GM06990 (cell line): ENCODE measurements at regions not wholly inside any gene's neighbourhood (a gene's known extent, or its start where the extent isn't known, plus 50 kb on each side); places are given as distances from the start of the nearest gene placed in this dataset.

Experiments used
- DNase-seq: peaks from one replicate; pipeline ENCODE4 v3.0.0-alpha.2; 2011; ENCODE audit not compliant: insufficient read length; ENCODE audit errors: extremely low read depth
- H3K27me3 ChIP-seq: replicated peaks from 2 replicates; pipeline ENCODE4 v1.6.0; 2011; ENCODE audit warnings: low read length; ENCODE audit not compliant: control insufficient read depth, insufficient read depth
- H3K36me3 ChIP-seq: 2 replicates; pipeline ENCODE4 v1.5.1; 2011; ENCODE audit warnings: low read length; ENCODE audit not compliant: control insufficient read depth, insufficient read depth
- H3K4me3 ChIP-seq: replicated peaks from 2 replicates; pipeline ENCODE4 v1.5.1; 2011; ENCODE audit warnings: low read depth, mild to moderate bottlenecking, control low read depth, low read length
- TF ChIP-seq, protein P1 (sequence below): IDR thresholded peaks from 2 replicates; pipeline ENCODE4 v1.5.1; 2011; ENCODE audit warnings: low read length, control low read depth, mild to moderate bottlenecking, inconsistent platforms; ENCODE audit not compliant: insufficient read depth, poor library complexity, severe bottlenecking

- no peak for DNase-seq
- no peak overlapping the region for H3K4me3 ChIP-seq
- TF ChIP-seq, protein P1, sequence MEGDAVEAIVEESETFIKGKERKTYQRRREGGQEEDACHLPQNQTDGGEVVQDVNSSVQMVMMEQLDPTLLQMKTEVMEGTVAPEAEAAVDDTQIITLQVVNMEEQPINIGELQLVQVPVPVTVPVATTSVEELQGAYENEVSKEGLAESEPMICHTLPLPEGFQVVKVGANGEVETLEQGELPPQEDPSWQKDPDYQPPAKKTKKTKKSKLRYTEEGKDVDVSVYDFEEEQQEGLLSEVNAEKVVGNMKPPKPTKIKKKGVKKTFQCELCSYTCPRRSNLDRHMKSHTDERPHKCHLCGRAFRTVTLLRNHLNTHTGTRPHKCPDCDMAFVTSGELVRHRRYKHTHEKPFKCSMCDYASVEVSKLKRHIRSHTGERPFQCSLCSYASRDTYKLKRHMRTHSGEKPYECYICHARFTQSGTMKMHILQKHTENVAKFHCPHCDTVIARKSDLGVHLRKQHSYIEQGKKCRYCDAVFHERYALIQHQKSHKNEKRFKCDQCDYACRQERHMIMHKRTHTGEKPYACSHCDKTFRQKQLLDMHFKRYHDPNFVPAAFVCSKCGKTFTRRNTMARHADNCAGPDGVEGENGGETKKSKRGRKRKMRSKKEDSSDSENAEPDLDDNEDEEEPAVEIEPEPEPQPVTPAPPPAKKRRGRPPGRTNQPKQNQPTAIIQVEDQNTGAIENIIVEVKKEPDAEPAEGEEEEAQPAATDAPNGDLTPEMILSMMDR, result no peak
These were observed 635.1 kb upstream of the KLF12 start for GRCh38 chr13:74769333-74769732.

GRCh38 chr13:74768521-74769085 is 634.4 kb upstream of the KLF12 start:
- H3K4me3 ChIP-seq, result no peak overlapping the region
- no peak for DNase-seq
- no peaks in the 10 kb centered on the region for H3K36me3 ChIP-seq
- TF ChIP-seq, protein P1, result no peak
- H3K27me3 ChIP-seq, result no peaks in the 10 kb centered on the region

More at GRCh38 chr13:74769333-74769732, 635.1 kb upstream of the KLF12 start:
- no peaks in the 10 kb centered on the region for H3K36me3 ChIP-seq
- no peaks in the 10 kb centered on the region for H3K27me3 ChIP-seq

GRCh38 chr13:74767050-74767449 is 632.8 kb upstream of the KLF12 start:
- Histone ChIP-seq H3K36me3 (no peaks in the 10 kb centered on the region), H3K4me3 (no peak overlapping the region), H3K27me3 (no peaks in the 10 kb centered on the region)
- DNase-seq, result no peak
- TF ChIP-seq, protein P1, result no peak

GRCh38 chr13:74765955-74766354 is 631.8 kb upstream of the KLF12 start:
- Histone ChIP-seq H3K36me3 (no peaks in the 10 kb centered on the region), H3K4me3 (no peak overlapping the region), H3K27me3 (no peaks in the 10 kb centered on the region)
- DNase-seq, result no peak
- TF ChIP-seq, protein P1, result no peak

DNA sequence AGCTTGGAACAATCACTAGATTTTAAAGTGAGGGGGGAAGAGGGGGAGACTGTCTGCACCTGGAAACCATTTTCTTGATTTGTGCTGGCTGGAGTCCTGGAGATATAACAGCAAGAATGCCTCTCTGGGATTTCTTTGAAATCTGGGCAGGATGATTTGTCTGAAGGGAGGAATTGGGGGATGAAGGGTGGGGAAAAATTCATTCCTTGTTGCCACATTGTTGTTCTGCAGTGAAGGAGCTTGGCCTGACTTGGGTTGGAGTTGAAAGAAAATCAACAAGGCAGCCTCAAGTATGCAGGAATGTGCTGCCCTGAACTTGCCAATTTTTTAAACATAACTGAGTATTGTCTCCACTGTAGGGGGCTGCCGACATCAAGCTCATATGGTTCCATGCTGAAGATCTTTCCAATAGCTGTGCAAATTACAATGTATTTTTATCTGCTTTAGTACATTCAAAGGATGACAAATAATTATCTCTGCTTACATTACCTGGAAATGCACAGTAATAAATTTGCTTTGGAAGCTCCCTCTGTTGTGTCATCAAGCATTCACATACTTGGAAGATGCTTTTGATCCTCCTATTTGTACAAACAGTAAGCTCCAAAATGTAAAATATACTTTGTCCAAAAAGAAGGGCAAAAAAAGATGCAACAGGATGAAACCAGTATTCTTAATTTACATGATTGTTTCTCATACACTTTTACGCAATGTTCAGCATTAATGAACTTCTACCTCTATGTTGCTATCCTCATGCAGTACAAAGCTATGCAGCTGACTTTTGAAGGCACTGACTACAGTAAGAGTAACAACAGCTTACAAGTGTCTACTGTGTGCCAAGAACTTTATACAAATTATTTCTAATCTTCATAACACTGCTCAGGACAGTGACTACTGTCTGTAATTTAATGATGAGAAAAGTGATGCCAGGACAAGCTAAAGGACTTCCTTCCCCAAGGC is 627.9 kb upstream of the KLF12 start:
- H3K4me3 ChIP-seq, result no peak overlapping the region
- no peaks in the 10 kb centered on the region for H3K27me3 ChIP-seq
- no peak for DNase-seq
- TF ChIP-seq, protein P1, result no peak
- no peaks in the 10 kb centered on the region for H3K36me3 ChIP-seq
